CD4-positive, alpha-beta T cell treated with Interleukin-4 for 4 hours (primary cell): ENCODE measurements at regions not wholly inside any gene's neighbourhood (a gene's known extent, or its start where the extent isn't known, plus 50 kb on each side); places are given as distances from the start of the nearest gene placed in this dataset.
"Not testable (repeated sequence)": the region's sequence is repeated elsewhere in the genome, so short reads cannot be mapped to it uniquely, and the experiment has no call there.

Experiments used
- DNase-seq: peaks from one replicate; pipeline ENCODE4 v3.0.0-alpha.2; 2020

GRCh38 chr2:37722971-37723370 lies 51.5 kb upstream of the CDC42EP3 start:
- DNase-seq, result not testable (repeated sequence)

GRCh38 chr2:37730037-37730818 lies 58.8 kb upstream of the CDC42EP3 start:
- no peak for DNase-seq

- DNase-seq, result not testable (repeated sequence)
These were observed 61.0 kb upstream of the CDC42EP3 start for GRCh38 chr2:37732412-37732811.

GRCh38 chr2:37733251-37733650 lies 61.8 kb upstream of the CDC42EP3 start:
- no peak for DNase-seq

- DNase-seq, result not testable (repeated sequence)
These were observed 62.5 kb upstream of the CDC42EP3 start for GRCh38 chr2:37733955-37734354.

- DNase-seq, result not testable (repeated sequence)
These were observed 63.6 kb upstream of the CDC42EP3 start for GRCh38 chr2:37734891-37735523.

GRCh38 chr2:37735524-37735910 lies 64.1 kb upstream of the CDC42EP3 start:
- DNase-seq, result not testable (repeated sequence)

GRCh38 chr2:37737507-37737906 lies 66.1 kb upstream of the CDC42EP3 start:
- DNase-seq, result no peak

- DNase-seq, result no peak
These were observed 66.9 kb upstream of the CDC42EP3 start for GRCh38 chr2:37738266-37738885.

- DNase-seq, result no peak
These were observed 67.7 kb upstream of the CDC42EP3 start for GRCh38 chr2:37739153-37739552.

- DNase-seq, result no peak
These were observed 68.8 kb upstream of the CDC42EP3 start for GRCh38 chr2:37740164-37740739.

GRCh38 chr2:37742286-37742685 lies 70.8 kb upstream of the CDC42EP3 start:
- no peak for DNase-seq

- no peak for DNase-seq
These were observed 72.6 kb upstream of the CDC42EP3 start for GRCh38 chr2:37744010-37744409.

- not testable (repeated sequence) for DNase-seq
These were observed 73.5 kb upstream of the CDC42EP3 start for GRCh38 chr2:37744961-37745360.

- DNase-seq, result not testable (repeated sequence)
These were observed 74.6 kb upstream of the CDC42EP3 start for GRCh38 chr2:37746011-37746410.

GRCh38 chr2:37746883-37747282 lies 75.4 kb upstream of the CDC42EP3 start:
- no peak for DNase-seq

- DNase-seq, result no peak
These were observed 77.1 kb upstream of the CDC42EP3 start for GRCh38 chr2:37748541-37748940.

GRCh38 chr2:37750286-37750685 lies 78.8 kb upstream of the CDC42EP3 start:
- DNase-seq, result not testable (repeated sequence)

- DNase-seq, result no peak
These were observed 81.3 kb upstream of the CDC42EP3 start for GRCh38 chr2:37752766-37753165.

GRCh38 chr2:37753758-37754157 lies 82.3 kb upstream of the CDC42EP3 start:
- DNase-seq, result no peak

- DNase-seq, result not testable (repeated sequence)
These were observed 84.6 kb upstream of the CDC42EP3 start for GRCh38 chr2:37755961-37756559.

- not testable (repeated sequence) for DNase-seq
These were observed 86.0 kb upstream of the CDC42EP3 start for GRCh38 chr2:37757456-37757855.

GRCh38 chr2:37758141-37758601 lies 86.7 kb upstream of the CDC42EP3 start:
- DNase-seq, result not testable (repeated sequence)
